Lower leg skin (tissue), 3 donors: ENCODE measurements at regions not wholly inside any gene's neighbourhood (a gene's known extent, or its start where the extent isn't known, plus 50 kb on each side); places are given as distances from the start of the nearest gene placed in this dataset.

Source experiments
- CTCF ChIP-seq, 3 donors: fragments of 450-650 bp; IDR thresholded peaks; one replicate each; pipeline ENCODE4 v1.5.1; 2016; ENCODE audit warnings: antibody characterized with exemption in 3 of 3, mild to moderate bottlenecking in 3 of 3, moderate library complexity in 2 of 3
- POLR2A ChIP-seq, 2 donors: fragments of 450-650 bp; IDR thresholded peaks; one replicate each; pipeline ENCODE4 v1.6.1; 2016 to 2017; ENCODE audit warnings: antibody characterized with exemption in 2 of 2, mild to moderate bottlenecking in 1 of 2, moderate library complexity in 1 of 2

- TF ChIP-seq POLR2A (IDR thresholded peaks at IDR 0.05) (no peak), CTCF (IDR thresholded peaks at IDR 0.05) (no peak)
Observed at GRCh38 chr11:13149991-13150390, 127.6 kb upstream of the BMAL1 start.
